Pulmonary artery endothelial cell (primary cell): ENCODE measurements at regions not wholly inside any gene's neighbourhood (a gene's known extent, or its start where the extent isn't known, plus 50 kb on each side); places are given as distances from the start of the nearest gene placed in this dataset.
"Not testable (repeated sequence)": the region's sequence is repeated elsewhere in the genome, so short reads cannot be mapped to it uniquely, and the experiment has no call there.

Experiments used
- DNase-seq: peaks from one replicate; pipeline ENCODE4 v3.0.0-alpha.2; 2011; ENCODE audit warnings: low read depth, low spot score

DNA sequence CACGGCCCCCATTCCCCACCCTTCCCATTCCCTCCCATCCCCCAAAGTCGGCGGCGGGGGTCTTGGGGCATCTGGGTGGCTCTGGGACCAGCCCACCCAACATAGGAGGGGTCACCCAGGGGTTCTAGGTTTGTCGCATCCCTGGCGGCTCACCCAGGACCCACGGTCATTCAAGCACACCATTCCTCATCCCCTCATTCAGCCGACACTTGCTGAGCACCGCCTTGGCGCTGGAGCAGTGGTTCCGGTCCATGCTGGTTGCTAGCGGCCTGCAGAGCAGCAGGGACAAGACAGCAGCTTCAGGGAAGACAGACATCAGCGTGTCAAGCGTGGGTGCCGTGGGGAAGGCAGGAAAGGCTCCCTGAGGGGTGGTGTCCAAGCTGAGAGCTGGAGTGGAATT lies 50.5 kb upstream of the OTOS start:
- no peak for DNase-seq

DNA sequence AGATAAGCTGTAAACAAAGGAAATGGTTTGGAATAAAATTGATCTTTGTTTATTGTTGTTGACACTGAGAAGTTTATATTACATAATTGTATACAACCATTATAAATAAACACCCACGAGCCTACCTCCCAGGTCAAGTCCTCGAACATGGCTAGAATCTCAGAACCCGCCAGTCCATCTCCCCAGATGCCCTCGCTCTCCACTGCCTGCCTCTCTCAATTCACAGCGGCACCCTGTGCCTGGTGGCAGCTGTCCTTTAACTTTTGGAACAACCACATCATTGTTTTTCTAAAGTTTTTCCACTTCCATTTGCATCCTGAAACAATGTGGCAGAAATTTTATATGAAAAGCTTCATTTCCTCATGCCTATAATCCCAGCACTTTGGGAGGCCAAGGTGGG lies 52.2 kb upstream of the OTOS start:
- no peak for DNase-seq

DNA sequence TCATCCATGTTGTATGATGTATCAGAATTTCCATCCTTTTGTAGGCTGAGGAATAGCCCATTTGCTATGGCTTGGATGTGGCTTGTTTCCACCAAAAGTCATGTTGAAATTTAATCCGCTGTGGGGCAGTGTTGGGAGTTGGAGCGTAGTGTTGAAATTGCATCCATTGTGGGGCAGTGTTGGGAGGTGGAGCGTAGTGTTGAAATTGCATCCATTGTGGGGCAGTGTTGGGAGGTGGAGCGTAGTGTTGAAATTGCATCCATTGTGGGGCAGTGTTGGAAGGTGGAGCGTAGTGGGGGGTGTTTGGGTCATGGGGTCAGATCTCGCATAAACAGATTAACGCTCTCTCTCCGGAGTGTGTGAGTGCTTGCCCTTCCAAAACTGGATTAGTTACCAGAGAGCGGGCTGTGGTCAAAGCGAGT lies 53.9 kb upstream of the OTOS start:
- not testable (repeated sequence) for DNase-seq

DNA sequence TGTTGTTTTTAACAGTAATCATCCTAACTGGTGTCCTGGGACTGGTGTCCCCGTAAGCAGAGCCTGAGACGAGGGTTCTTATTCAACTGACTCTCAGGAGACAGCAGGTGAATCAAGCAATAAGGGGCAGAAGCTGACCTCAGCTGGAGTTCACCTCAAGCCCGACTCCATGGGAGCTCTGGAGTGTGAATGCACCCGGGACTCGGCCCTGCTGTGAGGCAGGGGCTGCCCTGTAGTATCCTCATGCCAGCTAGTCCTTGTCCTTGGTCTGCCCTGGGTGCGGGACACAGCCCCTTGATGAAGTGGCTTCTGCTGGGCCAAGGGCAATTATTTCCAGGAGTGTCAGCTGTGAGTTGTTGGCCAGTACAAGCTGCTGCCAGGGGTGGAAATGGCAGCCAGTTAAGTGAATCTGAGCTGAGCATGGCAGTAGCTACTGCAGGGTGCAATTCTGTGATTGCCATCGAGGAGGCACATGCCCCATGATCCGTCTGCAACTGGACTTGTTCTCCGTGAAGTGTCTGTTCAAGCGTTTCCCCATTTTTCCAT lies 54.9 kb upstream of the OTOS start:
- DNase-seq: no peak

DNA sequence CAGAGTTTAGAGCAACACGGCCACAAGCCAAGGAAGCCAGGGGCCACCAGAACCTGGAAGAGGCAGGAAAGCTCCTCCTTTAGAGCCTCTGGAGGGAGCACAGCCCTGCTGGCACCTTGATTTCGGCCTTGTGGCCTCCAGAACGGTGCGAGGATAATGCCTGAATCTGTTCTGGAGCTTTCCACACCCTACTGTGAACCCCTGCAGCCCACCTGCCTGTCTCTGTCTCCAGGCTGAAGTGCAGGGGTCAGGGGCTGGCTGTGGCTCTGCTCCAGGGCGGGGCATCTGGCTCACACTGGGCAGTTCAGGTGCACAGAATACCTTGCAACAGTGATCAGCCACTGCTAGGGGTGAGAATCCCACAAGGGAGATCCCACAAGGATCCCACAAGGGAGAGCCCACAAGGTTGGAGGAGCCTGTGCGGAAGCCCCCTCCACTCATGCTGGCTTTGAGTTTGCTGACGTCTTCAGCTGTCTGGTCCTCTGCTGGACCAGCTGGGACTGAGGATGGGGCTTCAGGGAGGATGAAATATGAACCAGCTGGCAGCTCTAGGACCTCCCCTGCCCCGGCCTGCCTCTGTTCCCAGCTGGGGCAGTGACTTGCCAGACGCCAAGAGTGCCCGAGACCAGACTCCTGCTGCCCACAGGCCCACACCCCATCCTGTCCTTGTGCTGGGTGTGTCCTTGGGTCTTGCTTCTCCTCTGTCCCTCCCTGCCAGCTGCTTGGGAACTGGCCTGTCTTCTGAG lies 56.4 kb upstream of the OTOS start:
- DNase-seq: no peak

DNA sequence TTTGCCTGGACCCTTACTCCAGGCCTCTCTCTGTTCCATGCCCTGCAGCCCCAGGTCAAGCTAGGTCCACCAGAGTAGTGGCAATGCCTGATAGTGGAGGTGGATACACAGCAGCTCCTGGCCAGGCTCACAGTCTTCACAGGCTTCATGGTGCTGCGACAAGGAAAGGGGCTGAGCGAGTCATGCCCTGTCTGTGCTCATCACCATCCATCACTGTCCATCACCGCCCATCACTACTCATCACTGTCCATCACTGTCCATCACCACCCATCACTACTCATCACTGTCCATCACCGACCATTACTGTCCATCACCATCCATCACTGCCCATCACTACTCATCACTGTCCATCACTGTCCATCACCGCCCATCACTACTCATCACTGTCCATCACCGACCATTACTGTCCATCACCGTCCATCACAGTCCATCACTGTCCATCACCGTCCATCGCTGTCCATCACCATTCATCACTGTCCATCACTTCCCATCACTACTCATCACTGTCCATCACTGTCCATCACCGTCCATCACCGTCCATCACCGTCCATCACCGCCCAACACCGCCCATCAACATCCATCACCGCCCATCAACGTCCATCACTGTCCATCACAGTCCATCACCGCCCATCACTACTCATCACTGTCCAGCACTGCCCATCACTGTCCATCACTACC lies 57.1 kb upstream of the OTOS start:
- DNase-seq: no peak

DNA sequence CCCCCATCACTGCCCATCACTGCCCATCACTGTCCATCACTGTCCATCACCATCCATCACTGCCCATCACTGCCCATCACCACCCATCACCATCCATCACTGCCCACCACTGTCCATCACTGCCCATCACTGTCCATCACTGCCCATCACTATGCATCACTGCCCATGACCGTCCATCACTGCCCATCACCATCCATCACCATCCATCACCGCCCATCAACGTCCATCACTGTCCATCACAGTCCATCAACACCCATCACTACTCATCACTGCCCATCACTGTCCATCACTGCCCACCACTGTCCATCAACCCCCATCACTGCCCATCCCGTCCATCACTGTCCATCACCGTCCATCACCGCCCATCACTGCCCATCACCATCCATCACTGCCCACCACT lies 57.8 kb upstream of the OTOS start:
- no peak for DNase-seq

DNA sequence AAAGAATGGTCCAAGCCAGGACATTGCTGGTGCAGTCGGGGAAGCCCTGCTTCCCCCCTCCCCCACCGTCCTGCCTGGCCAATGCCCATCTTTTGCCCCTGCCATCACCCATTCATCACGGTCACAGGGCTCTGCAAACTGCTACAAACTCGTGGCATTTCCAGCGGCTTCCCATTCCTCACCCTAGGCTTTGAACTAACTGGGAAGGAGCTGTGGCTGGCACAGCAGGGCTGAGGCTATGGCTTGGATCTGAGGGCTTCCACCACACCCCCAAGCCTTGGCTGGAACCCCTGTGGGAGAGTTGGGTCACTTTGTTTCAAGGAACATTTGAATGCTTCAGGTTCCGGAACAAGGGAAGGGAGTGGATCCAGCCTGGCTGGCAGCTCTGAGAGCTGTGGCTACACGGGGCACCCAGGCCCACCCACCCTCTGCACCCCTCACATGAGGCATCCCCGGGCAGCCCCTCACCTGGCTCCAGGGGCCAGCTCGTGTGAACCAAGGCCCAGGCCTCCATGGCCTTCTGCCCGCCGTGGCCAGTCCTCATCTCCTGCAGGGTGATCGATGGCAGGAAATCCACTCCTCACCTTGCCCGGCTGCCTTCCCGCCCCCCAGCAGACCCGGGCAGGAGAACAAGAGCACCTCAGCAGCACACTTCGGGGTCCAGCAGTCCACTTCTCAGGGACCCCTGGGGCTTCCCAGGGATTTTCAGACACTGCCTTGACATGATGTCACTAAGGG lies 58.8 kb upstream of the OTOS start:
- no peak for DNase-seq

DNA sequence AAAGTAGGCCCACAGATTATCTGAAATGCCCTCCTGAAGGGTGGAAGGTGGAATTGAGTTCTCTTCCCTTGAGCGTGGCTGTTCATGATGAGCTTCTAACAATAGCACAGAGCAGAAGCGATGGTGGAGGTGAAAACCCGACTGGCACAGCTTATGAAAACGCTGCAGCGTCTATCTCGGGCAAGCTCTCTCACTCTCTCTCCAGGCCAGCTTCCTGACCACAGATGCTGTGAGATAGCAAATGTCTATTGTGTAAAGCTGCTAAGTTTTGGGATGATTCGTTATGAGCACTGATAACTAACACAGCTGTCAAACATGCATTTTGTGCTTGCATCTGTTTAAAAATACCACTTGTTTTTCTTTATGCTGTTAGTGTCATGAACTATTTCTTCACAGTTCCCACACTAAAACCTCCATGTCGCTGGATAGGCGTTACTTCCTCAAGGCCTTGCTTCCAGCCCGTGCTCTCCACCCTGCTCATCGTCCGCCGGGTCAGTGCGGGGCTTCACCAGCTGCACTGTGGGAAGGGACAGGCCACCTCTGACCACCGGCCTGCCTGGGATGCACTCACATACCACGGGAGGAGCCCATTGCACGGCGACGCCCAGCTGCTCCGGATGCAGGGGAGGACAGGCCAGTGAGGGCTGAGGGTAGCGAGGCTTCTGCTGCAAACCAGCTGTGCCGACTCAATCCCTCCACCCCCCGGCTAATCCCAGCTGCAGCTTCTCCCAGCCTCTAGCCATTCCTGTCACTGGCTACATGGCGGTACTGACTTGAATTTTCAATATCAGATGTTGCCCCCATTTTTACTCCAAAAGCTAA lies 60.0 kb upstream of the OTOS start:
- no peak for DNase-seq

DNA sequence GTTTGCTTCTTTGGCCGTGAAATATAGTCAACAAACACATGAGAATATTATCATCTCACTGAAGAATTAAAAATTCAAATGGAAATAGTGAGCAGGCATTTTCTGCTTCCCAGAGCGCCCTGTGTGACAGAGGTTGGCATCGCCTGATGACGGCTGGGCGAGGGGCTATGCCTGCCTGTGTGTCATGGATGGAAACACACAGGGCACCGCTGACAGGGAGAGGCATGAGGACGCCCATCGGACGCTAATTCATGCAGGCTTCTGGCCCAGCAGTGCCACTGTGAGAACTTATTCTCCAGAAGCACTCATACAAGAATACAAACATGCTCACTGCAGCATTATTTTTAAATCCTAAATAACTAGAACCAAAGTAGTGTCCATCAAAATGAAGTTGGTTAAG lies 61.4 kb upstream of the OTOS start:
- no peak for DNase-seq

DNA sequence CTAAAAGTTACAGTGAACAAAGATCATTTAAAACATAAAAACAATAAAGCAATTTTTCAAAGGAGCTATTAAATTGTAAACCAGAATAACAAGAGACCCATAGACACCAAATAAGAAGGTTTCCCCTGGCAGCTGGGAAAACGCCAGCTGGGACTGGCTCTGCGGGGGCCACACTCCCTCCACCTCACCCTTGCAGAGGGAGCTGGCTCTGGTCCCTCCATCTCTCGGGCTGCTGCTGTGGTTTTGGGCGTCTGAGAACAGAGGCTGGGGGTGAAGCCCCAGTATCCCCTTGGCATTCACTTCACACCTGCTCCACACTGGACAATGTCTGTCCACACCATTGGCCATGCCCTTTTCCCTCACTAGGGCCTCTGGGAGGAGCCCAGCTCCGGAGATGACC lies 62.1 kb upstream of the OTOS start:
- no peak for DNase-seq

DNA sequence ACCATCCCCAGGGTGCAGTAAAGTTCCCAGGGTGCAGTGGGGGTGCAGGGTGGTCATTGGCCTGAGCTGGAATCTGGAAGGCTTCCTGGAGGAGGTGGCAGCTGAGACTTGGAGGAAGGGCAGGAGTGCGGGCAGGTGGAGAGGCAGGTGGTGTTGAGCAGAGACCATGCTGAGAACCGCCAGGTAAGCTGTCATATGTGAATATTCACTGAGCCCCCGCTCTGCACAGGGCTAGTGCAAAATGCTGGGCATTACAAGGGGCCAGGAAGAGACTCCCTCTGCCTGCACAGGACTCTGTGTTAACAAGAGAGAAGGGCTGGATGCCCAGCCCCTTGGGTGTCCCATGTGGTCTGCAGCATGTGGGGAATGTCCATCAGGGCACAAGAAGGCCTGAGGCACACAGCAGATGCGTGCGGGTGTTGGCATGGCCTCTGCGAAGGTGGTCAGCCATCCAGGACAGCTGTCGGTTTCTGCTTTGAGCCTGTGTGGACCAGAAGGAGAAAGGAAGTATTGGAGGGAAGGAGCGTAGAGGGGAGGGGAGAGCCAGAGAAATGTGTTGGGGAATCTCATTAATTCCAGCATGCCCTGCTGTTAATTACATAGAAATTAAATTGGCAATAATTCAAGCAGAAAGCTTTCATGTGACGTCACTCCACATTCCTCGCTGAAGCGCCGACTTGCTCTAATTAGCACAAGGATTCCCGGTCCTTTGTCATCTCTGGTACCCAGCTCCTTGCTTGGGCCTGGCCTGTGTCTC lies 62.8 kb upstream of the OTOS start:
- no peak for DNase-seq

DNA sequence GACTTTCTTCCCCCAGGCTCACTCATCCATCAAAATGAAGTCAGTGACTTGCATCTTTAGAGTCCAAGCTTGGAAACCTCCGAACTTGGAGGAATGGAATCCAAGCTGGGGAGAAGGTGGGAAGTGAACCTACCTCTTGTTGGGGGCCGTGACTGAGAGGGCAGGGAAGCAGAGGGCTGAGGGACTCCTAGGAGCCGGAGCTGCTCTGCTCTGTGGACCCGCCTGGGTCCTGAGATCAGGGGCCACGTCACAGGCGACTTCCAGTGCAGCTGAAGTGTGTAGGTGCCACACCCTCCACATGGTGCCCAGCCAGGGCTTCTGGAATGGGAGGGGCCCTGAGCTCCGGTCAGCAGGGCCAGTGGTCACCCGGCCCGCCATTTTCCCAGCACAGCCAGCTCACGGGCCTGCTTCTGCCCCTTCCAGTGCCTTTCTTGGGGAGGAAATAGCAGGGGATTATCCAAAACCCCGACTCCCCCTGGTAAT lies 63.4 kb upstream of the OTOS start:
- no peak for DNase-seq

DNA sequence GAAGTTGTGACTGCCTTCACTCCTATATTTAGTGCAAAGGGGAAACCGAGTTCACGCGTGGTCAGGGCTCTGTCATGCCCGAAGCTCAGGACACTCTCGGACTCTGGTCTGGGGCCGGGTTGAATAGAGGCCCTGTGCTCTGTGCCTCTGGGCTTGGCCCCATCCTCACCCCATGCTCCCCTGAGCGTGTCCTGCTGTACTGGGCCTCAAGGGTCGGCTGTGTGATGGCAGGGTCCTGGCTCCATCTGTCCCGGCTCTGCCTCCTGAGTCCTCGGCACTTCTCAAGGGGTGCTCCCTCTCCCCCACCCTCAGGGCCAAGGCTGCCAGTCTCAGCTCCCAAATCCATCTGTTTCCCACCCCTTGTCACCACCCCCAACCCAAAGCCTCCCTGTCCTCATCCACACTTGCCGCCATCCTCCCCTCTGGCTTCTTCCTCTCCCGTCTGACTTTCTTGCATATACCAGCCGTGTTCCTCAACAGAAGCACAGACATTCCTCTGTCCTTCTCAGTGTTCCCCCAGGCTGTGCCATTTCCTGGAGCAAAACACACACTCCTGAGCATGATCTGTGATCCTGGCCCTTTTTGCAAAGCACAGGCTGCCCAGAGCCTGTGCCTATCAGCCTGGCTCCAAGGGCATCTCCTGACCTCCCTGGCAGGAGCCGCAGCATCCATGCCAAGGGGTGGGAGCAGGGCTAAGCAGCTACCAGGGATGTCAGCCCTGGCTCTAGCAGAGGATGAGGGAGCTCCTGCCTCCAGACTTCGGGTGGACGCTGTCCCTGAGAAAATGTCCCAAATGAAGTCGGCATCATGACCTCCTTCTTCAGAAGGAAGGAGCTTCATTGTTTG lies 64.2 kb upstream of the OTOS start:
- no peak for DNase-seq

DNA sequence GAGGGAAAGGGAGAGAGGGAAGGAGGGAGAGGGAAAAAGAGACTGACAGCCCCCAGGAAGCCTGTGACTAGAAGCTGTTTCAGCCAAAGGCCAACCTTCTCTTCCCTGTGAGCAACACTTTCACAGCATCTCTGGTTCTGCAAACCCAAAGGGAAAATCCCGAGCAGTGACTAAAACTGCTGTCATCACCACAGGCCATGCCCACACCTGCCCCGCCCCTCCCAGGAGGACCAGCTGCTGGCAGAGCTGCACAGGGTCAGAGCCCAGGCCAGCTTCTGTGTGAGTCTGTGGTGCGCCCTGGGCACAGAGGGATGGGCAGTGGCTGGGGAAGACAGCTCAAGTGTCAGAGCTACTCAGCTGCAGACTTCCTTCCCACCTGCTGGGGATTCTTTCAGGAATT lies 64.9 kb upstream of the OTOS start:
- no peak for DNase-seq

DNA sequence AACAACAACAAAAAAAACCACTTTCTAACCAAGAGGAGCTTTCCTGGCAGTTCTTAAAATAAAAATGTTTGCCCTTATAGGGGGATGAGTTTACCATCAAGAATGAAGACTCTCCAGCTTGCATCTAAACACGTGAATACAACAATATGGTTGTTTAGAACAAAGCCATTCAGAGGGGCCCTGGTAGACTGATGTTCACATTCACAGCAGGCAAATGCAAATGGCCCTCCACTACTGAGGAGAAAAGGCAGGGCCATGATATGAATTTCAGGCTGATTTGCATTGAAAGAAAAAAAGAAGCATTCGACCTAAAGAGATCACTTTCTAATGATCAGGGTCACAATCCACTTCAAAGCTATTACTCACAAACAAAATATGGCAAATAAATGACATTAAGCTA lies 65.3 kb upstream of the OTOS start:
- DNase-seq: no peak

DNA sequence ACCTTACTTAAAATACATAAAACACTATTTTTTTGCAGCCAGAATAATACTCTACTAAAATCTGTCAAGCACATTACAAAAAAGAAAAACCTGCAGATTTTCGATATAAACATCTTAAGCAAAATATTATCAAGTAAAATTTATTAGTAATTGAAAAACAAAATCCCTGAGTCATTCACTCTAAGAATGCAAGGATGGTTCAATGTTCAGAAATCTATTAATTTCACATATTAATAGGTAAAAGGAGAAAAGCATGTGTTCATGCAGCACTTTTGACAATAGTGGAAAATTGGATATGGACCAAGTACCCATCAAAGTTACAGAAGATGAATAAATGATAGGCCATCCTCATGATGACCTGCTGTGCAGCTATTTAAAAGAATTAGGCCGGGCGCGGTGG lies 66.2 kb upstream of the OTOS start:
- no peak for DNase-seq

DNA sequence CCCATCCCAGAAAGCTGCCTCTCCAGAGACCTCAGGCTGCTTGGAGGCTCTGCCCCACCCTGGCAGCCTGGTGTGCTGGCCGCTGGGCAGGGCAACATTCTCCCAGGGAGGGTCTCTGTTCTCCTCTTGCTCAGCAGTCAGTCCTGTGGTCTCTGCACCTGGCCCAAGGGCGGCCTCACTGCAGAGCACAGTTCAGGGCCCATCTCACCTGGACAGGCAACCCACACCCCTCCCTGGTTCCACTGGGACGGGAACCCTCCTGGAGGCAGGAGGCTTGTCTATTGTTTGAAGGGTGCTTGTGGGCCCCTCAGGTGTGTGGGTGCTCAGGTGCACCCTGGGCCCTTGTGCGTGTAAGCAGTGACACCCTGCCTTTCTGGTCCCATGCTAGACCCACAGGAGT lies 67.2 kb upstream of the OTOS start:
- no peak for DNase-seq

DNA sequence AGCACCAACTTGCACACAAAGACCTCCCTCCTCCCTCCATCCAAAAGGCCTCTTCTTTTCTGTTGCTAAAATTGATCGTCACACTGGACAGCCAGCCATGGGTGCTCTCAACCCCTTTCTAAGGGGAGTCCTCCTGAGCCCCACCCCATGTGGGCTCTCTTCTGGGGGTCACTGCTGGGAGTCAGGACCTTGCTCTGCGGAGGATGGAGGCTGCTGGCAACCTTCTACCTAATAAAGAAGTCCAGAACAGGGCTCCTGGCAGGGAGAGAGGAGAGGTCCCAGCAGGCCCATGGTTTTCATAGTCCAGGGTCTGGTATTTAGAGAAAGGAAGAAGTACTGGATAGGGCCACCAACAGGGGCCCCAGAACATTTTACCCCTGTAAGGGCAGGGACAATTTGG lies 67.6 kb upstream of the OTOS start:
- DNase-seq: no peak
